ENCODE measurements at regions not wholly inside any gene's neighbourhood (a gene's known extent, or its start where the extent isn't known, plus 50 kb on each side); places are given as distances from the start of the nearest gene placed in this dataset.

DNA sequence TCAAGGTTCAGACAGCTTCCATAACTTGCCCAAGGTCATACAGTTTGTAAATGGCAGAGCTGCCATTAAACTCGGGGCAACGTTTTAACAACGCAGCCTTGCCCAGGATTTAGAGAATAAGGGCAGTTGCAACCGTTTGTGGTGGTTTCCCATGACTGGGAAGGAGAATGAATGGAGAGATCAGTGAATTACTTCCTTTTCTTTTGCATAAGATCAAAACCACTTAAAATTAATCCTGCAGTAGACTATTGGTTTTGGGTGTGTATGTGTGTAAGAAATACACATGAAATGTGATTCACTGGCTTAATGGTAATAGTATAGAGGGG lies 179.1 kb upstream of the MIR17HG start:
- Histone ChIP-seq H3K9me3 (no peaks in the 10 kb centered on the region), H3K4me1 (ENCODE audit: insufficient read depth) (no peaks in the 10 kb centered on the region), H3K4me3 (no peak overlapping the region), H3K27ac (no peak overlapping the region), H3K36me3 (no peaks in the 10 kb centered on the region), H3K27me3 (no peaks in the 10 kb centered on the region)
- DNase-seq, result no peak
- intact Hi-C loops (cut with DNase I), result no loop called here
- no peak for TF ChIP-seq POLR2A (IDR thresholded peaks at IDR 0.05)
- TF ChIP-seq, protein P1, sequence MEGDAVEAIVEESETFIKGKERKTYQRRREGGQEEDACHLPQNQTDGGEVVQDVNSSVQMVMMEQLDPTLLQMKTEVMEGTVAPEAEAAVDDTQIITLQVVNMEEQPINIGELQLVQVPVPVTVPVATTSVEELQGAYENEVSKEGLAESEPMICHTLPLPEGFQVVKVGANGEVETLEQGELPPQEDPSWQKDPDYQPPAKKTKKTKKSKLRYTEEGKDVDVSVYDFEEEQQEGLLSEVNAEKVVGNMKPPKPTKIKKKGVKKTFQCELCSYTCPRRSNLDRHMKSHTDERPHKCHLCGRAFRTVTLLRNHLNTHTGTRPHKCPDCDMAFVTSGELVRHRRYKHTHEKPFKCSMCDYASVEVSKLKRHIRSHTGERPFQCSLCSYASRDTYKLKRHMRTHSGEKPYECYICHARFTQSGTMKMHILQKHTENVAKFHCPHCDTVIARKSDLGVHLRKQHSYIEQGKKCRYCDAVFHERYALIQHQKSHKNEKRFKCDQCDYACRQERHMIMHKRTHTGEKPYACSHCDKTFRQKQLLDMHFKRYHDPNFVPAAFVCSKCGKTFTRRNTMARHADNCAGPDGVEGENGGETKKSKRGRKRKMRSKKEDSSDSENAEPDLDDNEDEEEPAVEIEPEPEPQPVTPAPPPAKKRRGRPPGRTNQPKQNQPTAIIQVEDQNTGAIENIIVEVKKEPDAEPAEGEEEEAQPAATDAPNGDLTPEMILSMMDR (IDR thresholded peaks at IDR 0.05), result no peak
- TF ChIP-seq EP300 (IDR thresholded peaks at IDR 0.05), result no peak
- 18 to 19% (median 19%) methylated on average over 4 of the region's 4 CpGs for WGBS, 3 donors

DNA sequence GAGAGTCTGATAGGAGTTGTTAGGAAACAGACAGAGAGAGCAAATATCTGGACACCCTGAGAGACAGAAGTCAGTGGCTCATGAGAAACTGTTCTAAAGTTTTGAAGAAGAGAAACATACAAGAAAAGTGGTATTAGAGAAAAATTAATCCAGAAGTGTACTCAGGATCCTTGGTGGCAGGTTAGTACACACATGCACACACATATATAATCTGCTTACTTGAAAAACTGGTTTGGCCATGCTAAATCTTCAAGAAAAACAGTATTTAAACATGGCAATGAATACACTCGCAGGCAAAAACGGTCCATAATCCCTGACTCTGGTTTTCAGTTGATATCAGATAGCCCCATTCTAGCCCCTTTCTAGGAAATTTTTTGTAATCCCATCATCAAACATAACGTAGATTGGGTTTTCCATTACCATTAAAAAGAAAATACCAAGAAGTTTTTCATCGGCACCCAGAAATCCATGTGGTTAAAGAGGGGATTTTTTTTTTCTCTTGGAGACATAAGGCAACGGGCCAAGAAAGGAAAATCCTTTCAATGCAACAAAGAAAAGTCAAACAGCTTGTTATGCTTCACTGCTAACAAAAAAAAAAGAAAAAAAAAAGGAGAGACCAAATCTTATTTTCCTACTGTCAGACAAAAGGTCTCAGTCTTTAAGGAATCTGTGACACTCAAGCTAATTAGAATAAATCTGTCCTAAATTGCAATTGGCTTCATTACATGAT lies 178.0 kb upstream of the MIR17HG start:
- no peaks in the 10 kb centered on the region for H3K36me3 ChIP-seq
- H3K4me3 ChIP-seq, result no peak overlapping the region
- intact Hi-C loops (cut with DNase I), result no loop called here
- no peaks in the 10 kb centered on the region for H3K4me1 ChIP-seq (ENCODE audit: insufficient read depth)
- H3K27ac ChIP-seq, result no peak overlapping the region
- DNase-seq, result no peak
- TF ChIP-seq POLR2A (IDR thresholded peaks at IDR 0.05) (no peak), EP300 (IDR thresholded peaks at IDR 0.05) (no peak)
- TF ChIP-seq, protein P1 (IDR thresholded peaks at IDR 0.05), result no peak
- WGBS, 3 donors, result 57 to 66% (median 62%) methylated on average over 5 of the region's 5 CpGs
- no peaks in the 10 kb centered on the region for H3K27me3 ChIP-seq
- no peaks in the 10 kb centered on the region for H3K9me3 ChIP-seq

DNA sequence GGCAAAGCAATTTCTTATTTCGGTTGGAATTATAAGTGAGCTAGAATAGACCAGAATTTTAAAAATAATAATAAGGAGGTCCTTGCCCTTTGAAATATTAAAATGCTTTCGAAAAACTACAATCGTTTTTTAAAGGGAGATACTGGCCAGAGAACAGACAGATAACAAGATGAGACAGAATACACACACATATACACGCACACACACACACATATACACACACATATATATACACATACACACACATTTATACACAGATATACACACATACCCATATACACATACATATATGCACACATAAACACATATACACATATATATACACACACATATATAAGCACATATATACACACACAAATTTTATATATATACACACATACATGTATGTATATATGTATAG lies 175.3 kb upstream of the MIR17HG start:
- intact Hi-C loops (cut with DNase I), result no loop called here
- no peak overlapping the region for H3K27ac ChIP-seq
- TF ChIP-seq EP300 (IDR thresholded peaks at IDR 0.05), result no peak
- no peak for TF ChIP-seq POLR2A (IDR thresholded peaks at IDR 0.05)
- TF ChIP-seq, protein P1 (IDR thresholded peaks at IDR 0.05), result no peak

DNA sequence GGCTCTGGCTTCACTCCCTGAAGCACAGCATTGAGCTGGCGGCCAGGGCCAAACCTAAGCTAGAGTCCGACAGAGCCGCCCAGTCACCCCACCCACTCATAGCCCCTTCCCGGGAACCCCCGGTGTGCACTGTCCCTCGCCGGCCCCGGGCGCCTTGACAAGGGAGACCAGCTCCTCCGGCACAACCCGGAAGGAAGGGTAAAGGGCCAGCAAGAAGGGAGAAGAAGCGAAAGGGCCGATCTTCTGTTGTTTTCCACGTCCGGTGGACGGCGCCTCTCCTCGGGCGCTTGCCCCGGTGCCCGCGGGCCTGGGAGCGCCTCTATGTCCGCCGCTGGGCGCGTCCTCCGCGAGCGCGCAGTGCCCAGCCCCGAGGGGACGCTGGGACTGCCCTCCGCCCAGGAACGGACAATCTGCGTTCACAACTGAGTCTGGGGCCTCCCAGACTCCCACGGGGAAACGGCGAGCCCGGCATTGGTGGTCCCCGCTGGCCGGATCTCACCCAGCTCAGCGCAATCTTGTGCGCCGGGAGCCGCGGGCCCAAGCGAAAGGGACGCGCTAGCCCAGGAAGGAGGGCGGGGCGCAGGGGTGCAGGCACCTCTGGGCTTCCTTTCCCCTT lies 172.5 kb upstream of the MIR17HG start:
- TF ChIP-seq EP300 (IDR thresholded peaks at IDR 0.05) (no peak), POLR2A (IDR thresholded peaks at IDR 0.05) (no peak)
- TF ChIP-seq, protein P1 (IDR thresholded peaks at IDR 0.05), result no peak
- no peak overlapping the region for H3K4me3 ChIP-seq
- H3K4me1 ChIP-seq (ENCODE audit: insufficient read depth), result no peaks in the 10 kb centered on the region
- WGBS, 3 donors, result 14 to 17% (median 16%) methylated on average over 44 to 52 of the region's 52 CpGs
- no peak overlapping the region for H3K27ac ChIP-seq
- H3K36me3 ChIP-seq, result no peaks in the 10 kb centered on the region
- no peak for DNase-seq
- intact Hi-C loops (cut with DNase I), result no loop called here
- peaks cover 0 to 7% of the 10 kb centered on the region in 2 donors for H3K9me3 ChIP-seq
- H3K27me3 ChIP-seq, result no peaks in the 10 kb centered on the region

More for the DNA sequence above, 175.3 kb upstream of the MIR17HG start:
- WGBS, 3 donors, result 70 to 71% (median 71%) methylated on average over 4 of the region's 4 CpGs
- no peak for DNase-seq
- H3K4me3 ChIP-seq, result no peak overlapping the region
- H3K4me1 ChIP-seq (ENCODE audit: insufficient read depth), result no peaks in the 10 kb centered on the region
- H3K36me3 ChIP-seq, result no peaks in the 10 kb centered on the region
- no peaks in the 10 kb centered on the region for H3K27me3 ChIP-seq
- peaks cover 0 to 7% of the 10 kb centered on the region in 2 donors for H3K9me3 ChIP-seq

Data from ovary (tissue), 7 donors.